HG03103 (cell line): ENCODE measurements at regions not wholly inside any gene's neighbourhood (a gene's known extent, or its start where the extent isn't known, plus 50 kb on each side); places are given as distances from the start of the nearest gene placed in this dataset.
"Not testable (repeated sequence)": the region's sequence is repeated elsewhere in the genome, so short reads cannot be mapped to it uniquely, and the experiment has no call there.

Experiments
- ATAC-seq: cut with Tn5 transposase; IDR thresholded peaks from one replicate; pipeline ENCODE4 v1.9.1; 2021; ENCODE audit warnings: low read depth; ENCODE audit not compliant: unreplicated experiment

DNA sequence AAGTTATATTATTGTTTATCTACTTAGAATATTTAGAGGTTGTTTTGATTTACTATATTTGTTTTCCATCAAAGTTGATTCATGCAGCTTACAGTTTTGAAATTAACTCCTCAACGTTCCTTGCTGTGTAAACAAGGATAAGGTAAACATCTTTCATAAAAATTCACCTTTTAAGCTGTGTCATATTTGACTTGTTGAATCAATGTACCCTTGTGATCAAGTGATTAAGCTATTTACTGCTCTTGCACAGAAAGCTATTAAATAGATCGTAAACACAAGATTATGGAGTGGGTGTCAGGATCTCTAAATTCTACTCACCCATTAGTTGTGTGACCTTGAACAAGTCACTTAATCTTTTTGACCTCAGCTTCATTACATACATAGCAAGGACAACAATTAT is 2054.0 kb upstream of the NUDT12 start:
- no peak for ATAC-seq

GRCh38 chr5:105602406-105602805 is 2039.8 kb upstream of the NUDT12 start:
- not testable (repeated sequence) for ATAC-seq

GRCh38 chr5:105593011-105593760 is 2030.6 kb upstream of the NUDT12 start:
- no peak for ATAC-seq

GRCh38 chr5:105587963-105588662 is 2025.5 kb upstream of the NUDT12 start:
- no peak for ATAC-seq

- ATAC-seq = no peak
These were observed 2019.5 kb upstream of the NUDT12 start for GRCh38 chr5:105581988-105582690.

DNA sequence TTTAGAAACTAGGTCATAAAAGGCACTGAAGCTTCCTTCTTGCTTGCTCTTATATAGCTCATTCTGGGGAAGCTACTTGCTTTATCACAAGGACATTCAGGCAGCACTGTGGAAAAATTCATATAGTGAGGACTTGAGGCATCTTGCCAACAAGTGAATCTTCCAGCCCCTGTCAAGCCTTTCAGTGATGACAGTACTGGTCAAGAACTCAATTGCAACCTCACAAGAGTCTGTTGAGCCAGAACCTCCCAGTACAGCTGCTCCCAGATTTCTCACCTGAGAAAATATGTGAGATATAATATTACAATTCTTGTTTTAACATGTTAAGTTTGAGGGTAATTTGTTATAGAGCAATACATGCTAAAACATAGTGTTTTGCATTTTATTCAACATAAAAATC is 2011.0 kb upstream of the NUDT12 start:
- ATAC-seq = no peak

GRCh38 chr5:105565531-105565930 is 2002.9 kb upstream of the NUDT12 start:
- no peak for ATAC-seq

DNA sequence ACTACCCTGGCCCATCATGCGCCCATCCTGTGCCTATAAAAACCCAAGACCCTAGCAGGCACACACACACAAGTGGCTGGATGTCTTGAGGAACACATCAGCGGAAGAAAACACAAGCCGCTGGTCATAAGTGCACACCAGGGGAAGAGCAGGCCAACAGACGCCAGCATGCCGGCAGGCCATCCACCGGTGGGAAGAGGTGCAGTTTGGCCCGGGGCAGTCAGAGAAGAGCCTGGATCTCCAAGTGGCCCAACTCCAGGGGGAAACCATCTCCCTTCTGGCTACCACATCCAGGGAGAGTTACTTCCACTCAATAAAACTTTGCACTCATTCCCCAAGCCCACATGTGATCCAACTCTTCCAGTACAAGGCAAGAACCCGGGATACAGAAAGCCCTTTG is 2001.3 kb upstream of the NUDT12 start:
- ATAC-seq = no peak

DNA sequence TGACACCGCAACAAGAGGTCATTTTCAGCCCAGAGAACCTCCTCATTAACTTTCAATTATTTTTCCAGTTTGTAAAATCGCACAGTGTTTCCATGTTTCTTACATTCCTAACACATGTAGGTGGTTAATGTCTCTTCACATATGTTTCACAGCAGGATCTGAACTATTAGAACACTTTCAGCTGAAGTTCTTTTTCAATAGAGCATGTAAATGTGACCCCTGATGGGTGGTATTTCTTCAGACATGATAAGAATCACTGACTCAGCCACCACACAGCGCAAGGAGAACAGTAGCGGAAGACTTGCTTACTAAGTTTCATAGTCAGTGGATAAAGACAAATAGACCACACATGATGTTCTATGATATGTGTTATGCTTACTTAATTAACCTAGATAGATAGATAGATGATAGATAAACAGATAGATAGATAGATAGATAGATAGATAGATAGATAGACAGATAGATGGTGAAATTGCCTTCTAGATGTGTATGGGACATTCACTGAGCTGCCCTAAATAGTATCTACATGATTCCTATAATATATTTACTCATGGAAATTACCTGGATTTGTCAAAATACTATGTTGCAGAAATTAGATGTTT is 1992.1 kb upstream of the NUDT12 start:
- ATAC-seq = no peak

DNA sequence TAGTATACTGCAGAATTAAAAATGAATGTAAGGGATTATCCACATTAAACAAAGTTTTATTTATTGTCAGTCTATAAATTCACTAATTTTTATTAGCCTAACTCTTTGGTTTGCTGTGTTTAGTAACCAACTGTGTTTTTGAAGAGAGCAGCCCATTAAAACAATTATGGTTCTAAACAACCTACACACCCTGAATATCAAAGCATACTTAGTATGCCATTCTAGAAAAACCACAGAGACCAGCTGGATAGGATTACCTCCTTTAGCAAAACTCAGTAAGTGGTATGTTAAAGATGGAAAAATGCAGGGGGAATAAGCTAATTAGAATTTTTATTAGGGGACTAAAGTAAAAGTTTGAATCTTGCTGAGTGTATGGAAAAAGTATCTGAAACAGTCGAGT is 1981.7 kb upstream of the NUDT12 start:
- no peak for ATAC-seq

DNA sequence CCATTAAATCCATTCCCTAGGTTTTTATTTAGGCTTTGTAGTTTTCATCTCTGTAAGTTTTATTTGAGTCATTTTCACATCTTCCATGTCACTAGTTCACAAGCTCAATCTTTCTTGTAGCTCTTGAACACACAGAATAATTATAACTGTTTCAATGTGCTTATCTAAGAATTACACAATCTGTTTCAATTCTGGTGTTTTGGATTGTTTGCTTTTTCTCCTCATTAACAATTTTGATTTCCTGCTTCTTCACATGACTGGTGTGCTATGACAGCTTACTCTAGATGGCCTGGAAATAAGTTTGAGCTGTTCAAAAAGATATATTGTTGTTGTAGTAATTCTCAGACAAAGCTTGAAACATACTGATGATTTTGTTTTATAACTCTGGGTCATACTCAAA is 1974.1 kb upstream of the NUDT12 start:
- ATAC-seq = no peak

DNA sequence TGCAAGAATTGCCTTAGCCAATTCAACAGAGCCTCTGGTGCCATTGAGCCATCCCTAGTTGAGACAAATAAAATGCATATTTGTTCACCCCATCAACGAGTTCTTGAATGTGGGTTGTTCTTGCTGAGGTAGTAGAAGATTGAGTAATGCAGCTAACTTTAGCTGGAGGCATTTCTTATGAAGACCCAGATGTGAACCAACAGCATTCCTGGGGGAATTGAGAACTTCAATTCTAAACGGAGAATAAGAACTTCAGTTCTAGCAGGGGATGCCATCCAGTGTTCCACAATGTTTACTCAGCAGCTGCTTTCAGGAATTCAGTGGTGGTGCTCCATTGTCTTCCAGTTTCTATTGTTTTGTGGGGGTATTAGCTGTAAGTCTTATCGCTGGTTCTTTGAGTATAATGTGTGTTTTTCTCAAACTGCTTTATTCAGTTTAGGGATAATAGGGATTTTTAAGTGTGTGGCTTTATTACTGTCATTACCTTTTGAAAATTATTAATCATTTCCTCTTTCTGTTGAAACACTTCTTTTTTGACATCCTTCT is 1968.2 kb upstream of the NUDT12 start:
- ATAC-seq = no peak

- ATAC-seq = no peak
These were observed 1967.3 kb upstream of the NUDT12 start for GRCh38 chr5:105529851-105530250.

DNA sequence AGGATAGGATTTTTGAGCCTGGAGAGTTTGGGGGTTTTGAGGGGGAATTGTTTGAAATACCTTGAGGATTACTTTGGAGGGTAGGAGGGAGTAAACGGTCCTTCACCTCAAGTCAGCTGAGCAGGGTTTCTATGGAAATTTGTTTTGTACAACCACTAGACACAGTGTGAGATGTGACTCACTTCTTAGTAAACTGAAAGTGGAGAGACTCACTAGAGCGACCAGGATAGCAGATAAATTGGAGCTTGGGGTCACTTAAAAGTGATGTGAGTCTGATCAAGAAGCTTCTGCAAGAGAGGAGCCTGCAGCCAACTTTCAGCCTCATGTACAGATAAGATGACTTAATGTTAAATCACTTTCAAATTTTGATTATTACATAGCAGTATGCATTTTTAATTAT is 1945.9 kb upstream of the NUDT12 start:
- no peak for ATAC-seq

GRCh38 chr5:105506692-105507277 is 1944.2 kb upstream of the NUDT12 start:
- ATAC-seq = no peak

GRCh38 chr5:105503950-105504349 is 1941.4 kb upstream of the NUDT12 start:
- ATAC-seq = no peak

DNA sequence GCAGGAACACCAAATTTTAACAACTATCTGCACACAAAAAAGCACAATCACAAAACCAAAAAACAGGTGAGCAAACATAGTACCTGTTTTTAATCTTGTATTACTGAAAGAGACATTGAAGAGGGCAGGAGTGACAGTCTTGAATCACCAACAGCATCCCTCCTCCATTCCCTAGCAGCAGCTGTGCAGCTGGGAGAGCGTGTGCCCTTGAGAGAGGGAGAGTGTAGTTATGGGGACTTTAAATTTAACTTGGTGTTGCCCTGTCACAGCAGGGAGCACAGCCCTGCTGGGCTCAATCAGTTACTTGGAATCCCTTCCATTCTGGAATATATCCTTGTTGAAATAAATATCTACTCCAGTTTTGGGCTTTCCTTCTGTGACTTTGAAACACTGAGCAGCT is 1938.7 kb upstream of the NUDT12 start:
- ATAC-seq = no peak

DNA sequence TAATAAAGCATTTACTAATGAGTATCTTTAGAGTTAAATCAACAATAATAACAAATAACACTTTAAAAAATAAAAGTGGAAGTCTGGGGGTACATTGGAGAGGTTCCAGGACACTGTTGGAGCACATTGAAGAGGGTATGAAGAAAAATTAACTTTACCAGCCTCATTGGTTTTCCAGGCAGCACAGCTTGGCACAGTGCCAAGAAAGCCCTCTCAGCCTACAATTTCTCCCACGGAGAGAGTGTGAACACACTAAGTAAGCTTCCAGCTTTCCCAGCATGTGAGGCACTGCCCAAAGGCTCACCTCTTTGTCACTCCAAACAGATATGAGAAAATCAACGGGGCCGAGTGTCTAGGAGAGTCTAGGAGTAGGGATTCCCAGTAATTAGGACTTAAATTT is 1912.8 kb upstream of the NUDT12 start:
- no peak for ATAC-seq

DNA sequence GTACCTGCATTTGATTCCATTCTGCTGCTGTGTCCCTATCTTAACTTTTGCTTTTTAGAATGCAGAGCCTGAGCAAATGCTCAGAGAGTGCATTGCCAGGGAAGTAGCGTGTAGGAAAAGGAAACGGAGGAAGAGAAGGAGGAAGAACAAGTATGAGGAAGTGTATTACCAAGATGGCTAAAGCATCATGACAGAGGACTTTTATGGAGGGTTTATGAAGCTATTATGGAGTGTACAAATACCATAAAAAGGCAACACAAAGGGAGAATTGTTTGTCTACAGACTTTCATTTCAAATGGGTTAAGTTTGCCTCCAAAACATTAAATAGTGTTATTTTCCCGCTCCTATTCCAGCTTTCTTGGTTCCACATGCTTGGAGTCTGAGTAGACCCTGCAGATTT is 1899.8 kb upstream of the NUDT12 start:
- ATAC-seq = no peak

DNA sequence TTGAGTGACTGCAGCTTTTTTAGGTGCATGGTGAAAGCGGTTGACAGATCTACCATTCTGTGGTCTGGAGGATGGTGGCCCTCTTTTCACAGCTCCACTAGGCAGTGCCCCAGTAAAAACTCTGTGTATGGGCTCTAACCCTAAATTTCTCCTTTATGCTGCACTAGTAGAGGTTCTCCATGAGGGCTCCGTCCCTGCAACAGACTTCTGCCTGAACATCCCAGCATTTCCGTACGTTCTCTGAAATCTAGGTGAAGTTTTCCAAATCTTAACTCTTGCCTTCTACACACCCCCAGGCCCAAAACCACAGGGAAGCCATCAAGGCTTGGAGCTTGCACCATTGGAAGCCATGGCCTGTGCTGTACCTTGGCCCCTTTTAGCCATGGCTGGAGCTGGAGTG is 1898.1 kb upstream of the NUDT12 start:
- no peak for ATAC-seq
